MV-4-11 (cell line): ENCODE measurements at regions not wholly inside any gene's neighbourhood (a gene's known extent, or its start where the extent isn't known, plus 50 kb on each side); places are given as distances from the start of the nearest gene placed in this dataset.

Experiments used
- DNase-seq: peaks from one replicate; lab custom pipeline; 2025; lab: John Stamatoyannopoulos, UW

DNA sequence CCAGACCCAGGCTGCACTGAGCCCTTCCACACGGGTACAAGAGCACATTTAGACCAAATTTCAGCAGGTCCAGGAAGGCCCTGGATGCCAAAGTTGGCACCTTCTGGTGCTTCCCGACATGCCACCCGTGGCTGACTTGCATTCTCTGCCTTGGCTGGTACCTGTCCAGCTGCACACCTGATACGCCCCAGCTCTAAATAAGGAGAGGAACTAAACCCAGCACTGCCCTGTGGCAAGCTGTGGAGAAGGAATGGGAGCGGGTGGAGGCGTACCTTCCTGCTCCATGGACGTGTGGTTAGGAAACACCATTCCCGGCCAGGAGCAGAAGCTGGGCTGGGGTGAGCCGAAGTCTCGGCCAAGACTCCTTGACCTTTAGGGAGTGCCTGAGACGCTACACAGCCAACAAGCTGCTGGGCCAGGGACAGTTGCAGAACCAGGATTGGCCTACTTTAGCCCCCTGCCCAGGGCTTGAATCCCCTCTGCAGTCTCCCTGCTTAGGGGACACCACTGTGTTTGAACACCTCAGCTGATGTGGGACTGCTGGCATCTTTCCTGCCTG is 86.5 kb upstream of the TAF1B start:
- no peak for DNase-seq

DNA sequence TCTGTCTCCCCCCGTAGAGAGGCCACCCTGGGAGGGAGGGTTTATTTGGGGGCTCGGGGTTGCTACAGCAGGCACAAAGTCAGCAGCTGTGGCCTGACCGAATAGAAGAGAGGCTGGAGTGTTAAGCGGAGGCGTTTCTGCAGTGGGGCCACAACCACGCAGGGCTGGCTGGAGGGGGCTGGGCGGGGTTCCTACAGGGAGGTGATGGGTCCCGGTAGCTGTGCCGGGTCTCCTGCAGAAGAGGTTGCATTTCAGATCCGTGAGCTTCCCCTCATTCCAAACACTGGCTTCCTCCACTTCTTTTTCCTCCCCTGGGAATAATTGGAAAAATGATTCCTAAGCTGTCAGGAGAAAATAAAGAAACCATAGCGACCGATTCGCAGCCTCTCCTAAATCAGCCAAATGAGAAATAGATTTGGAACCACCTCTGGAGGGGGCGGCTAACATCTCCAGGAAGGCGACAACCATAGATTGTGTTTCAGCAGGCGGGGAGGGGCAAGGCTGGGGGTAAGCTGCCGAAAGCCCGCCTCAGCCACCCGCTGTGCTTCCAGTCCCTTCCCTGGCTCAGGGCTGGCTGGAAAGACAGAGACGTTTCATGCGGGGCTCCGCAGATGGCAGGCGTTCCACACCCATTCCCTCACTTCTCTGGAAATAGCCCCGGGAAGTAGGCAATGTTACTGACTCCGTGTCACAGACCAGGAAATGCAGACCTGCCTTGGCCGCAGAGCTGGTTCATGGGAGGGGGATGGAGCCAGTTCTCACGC is 85.6 kb upstream of the TAF1B start:
- no peak for DNase-seq

DNA sequence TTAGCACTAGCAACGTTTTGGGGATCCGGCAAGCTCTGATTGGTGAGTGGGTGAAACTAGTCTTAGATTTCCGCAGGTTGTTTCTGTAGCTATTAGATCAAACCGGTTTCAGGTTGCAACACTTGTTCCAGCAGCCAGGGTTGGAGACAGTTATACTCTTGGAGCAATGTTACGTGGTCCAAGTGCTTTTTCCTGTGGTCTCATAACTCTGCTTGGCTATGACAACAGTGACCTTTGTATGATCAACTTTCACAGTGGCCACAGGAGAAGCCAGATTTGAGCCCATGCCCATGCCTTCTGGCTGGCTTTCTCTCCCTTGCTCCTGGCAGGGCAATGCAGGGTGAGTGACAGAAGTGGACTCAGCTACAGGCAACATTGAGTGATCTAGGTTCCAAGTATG is 84.5 kb upstream of the TAF1B start:
- peak; percentile 22 for DNase-seq

- peak; percentile 19 for DNase-seq
Measured at GRCh38 chr2:9760069-9760901, 83.0 kb upstream of the TAF1B start.

DNA sequence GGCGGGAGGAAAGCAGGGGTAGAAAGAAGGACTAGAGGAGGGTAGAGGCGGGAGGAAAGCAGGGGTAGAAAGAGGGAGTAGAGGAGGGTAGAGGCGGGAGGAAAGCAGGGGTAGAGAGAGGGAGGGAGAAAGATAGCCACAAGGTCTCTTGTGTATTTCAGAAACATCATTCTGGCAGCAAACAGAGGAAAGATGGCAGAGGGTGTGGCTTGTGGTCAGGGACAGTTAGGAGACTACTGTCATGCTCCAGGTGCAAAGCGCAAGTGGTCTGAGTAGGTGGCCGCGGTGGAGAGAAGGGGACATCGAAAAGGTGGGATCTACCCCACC is 82.4 kb upstream of the TAF1B start:
- DNase-seq = peak; percentile 10

DNA sequence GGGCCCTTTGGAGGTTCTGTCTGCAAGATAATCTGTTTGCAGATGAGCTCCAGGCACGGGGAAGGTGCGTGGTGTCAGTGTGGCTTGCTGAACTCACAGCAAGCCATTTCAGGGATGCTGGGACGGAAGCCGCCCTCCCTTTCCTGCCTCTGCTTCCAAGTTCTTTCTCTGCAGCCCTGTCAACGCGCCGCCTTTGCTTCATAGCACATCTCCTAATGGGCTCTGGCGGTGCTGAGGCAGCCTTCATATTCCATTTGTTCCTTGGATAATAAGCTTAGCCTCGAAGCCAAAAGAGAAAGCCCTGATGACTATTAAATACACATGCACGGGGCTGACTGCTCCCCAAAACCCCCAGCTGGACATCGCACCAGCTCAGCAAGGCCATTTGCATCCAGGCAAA is 81.7 kb upstream of the TAF1B start:
- DNase-seq = no peak

GRCh38 chr2:9762164-9762563 is 81.1 kb upstream of the TAF1B start:
- no peak for DNase-seq

- no peak for DNase-seq
Measured at GRCh38 chr2:9762941-9763340, 80.3 kb upstream of the TAF1B start.

GRCh38 chr2:9763356-9764152 is 79.7 kb upstream of the TAF1B start:
- no peak for DNase-seq

GRCh38 chr2:9764153-9764778 is 79.0 kb upstream of the TAF1B start:
- peak; percentile 85 for DNase-seq

GRCh38 chr2:9765611-9766531 is 77.4 kb upstream of the TAF1B start:
- no peak for DNase-seq

GRCh38 chr2:9767656-9768281 is 75.5 kb upstream of the TAF1B start:
- no peak for DNase-seq

GRCh38 chr2:9768388-9768787 is 74.9 kb upstream of the TAF1B start:
- DNase-seq = no peak

DNA sequence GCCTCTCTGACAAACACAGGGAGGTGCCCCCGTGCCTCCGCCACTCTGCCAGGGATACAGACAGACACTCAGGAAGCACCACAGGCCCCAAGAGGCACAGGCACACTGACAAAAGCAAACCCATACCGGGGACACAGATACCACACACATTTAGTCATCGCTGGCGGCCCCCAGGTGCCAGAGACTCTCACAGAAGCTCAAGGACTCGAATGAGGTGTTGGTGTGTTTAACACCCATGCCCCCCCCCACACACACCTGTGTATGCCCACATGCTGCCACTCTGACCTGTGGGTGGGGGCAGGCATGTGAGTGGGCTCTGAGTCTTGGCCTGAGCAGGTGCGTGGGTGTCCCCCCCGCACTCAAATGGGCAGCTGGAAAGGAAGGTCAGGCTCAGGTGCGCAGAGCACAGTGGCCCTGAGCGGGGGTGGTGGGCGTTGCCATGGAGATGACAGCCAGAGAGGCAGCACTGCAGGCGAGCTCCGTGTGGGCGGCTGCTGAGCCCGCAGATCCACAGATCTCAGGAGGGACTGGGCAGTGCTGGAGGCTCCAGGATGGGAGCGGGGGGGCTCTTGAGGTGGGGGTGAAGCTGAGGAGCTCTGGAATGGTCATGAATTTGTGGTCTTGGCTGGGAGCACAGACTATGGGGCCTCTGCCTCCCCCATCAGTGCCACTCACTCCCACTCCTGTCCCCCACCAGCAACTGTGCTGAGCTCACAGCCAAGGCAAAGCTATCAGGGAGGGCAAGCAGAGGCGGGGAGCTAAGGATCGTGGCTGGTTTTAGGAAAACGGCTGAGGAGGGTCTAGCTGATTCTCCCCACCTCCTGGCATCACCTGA is 73.9 kb upstream of the TAF1B start:
- no peak for DNase-seq

- no peak for DNase-seq
Measured at GRCh38 chr2:9770006-9770307, 73.3 kb upstream of the TAF1B start.

DNA sequence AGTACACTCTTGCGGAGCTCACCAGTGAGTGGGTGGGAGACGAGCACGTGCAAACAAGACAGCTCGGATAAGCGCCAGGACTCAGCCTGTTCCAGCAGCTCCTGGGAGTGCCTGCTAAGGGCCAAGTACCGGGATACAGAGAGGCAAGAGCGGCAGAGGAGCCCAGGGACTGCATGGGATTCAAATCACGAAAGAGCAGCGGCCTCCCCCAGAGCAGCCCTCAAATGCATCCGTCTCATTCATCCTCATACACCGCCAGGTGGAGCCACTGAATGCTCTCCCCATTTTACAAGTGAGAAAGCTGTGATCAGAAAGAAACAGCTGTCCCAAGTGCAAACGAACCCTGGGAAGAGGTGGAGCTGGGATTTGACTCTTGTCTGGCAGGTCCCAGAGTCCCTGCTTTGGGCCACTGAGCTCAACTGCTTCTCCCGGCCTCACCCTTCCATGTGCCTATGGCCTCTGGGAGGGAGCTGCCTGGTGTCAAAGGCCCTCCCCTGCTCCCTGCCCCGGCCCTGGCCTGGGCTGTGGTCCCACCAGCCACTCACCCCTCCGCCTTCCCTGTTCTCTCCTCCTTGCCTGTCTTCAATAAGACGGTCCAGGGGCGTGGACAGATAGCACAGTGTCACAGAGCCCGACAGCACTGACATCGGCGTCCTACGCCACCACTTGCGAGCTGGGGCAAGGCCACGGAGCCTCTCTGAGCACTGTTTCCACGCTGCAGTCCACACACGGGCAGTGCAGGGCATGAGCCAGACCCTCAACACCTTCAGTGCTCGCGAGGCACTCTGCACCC is 72.8 kb upstream of the TAF1B start:
- peak; percentile 48 for DNase-seq

- DNase-seq = no peak
Measured at GRCh38 chr2:9771101-9771449, 72.2 kb upstream of the TAF1B start.

DNA sequence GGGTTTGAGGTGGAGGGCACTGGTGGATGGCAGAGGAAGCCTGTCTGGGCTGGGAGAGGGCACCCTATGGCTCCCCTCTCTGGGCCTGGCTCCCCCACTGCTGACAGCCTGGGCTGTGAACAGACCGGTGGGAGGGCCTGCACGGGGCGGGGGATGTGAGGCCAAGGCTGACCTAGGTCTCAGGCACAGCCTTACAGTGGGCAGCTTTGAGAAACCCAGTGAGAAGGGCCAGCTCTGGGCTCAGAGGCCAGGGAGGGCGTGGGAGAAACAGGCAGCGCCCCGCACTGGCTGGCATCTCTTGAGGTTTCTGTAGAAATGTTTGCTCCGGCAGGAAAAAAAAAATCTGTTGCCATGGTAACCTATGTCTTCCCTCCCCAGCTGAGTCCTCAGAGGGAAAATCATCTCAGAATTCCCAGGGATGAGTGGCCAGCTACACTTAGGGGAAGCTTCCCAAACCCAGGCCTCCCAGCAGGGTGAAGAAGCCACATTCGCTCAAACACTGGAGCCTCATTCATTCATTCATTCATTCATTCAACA is 71.7 kb upstream of the TAF1B start:
- DNase-seq = no peak
